ENCODE measurements at regions not wholly inside any gene's neighbourhood (a gene's known extent, or its start where the extent isn't known, plus 50 kb on each side); places are given as distances from the start of the nearest gene placed in this dataset.

GRCh38 chr7:46247664-46248063 is 326.6 kb upstream of the IGFBP3 start:
- TF ChIP-seq POLR2AphosphoS5 (IDR thresholded peaks at IDR 0.05; ENCODE audit: low read depth, low read length) (no peak), REST (IDR thresholded peaks at IDR 0.05; ENCODE audit: insufficient read depth in 1 of 2, low read depth in 2 of 2, low read length in 2 of 2) (no peak), SIN3A (IDR thresholded peaks at IDR 0.05; ENCODE audit: borderline replicate concordance, insufficient read depth, low read length) (no peak), TAF1 (IDR thresholded peaks at IDR 0.05; ENCODE audit: borderline replicate concordance, insufficient read depth, low read length) (no peak)
